ENCODE measurements at regions not wholly inside any gene's neighbourhood (a gene's known extent, or its start where the extent isn't known, plus 50 kb on each side); places are given as distances from the start of the nearest gene placed in this dataset.
"Not testable (repeated sequence)": the region's sequence is repeated elsewhere in the genome, so short reads cannot be mapped to it uniquely, and the experiment has no call there.

DNA sequence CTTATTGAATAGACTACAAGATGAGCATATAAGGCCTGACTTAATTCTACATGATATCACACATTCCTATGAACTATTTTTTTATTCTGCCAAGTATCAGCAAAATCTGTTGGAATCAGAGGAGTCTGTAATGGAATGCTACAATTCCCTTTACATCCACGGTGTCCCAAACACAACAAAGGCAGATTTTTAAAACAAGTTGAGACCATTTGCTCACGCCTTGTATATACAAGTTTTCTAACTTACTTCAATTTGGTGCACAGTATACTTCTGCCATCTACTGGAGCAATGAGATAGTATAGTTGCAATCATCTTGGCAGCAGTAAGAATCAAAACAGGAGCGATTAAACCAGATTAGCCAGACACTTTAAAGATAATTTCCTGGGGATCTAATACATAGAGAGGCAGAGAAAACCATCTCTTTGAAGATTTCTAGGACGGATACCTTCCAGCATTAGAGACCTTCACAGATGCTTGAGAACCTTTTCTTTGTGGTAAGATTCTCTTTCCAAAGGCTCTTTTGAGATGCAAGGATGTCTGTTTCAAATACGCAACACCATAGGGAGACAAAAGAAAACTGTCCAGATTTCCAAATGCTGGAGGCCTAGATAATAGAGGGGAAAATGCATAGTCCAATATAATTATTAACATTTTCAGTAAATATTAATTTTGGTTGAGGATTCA, 302.0 kb upstream of the MIR17HG start:
- Histone ChIP-seq H3K4me3 (ENCODE audit: insufficient read length, low read depth) (no peak overlapping the region), H3K9me3 (ENCODE audit: insufficient read depth, low read length) (no peaks in the 10 kb centered on the region), H3K9ac (ENCODE audit: insufficient read length, low read depth) (no peak overlapping the region), H3K4me1 (ENCODE audit: insufficient read depth, insufficient read length) (no peaks in the 10 kb centered on the region), H3K36me3 (ENCODE audit: insufficient read depth, insufficient read length, low read length) (no peaks in the 10 kb centered on the region), H3K27me3 (ENCODE audit: insufficient read depth, insufficient read length) (no peaks in the 10 kb centered on the region)
- TF ChIP-seq ZNF274 (IDR thresholded peaks at IDR 0.05; ENCODE audit: low read depth, low read length) (no peak), SUZ12 (IDR thresholded peaks at IDR 0.05; ENCODE audit: extremely low read depth, insufficient read depth, insufficient read length) (no peak), YY1 (IDR thresholded peaks at IDR 0.05; ENCODE audit: insufficient read depth, insufficient read length) (no peak)
- DNase-seq (ENCODE audit: low read depth, low spot score), result peak; percentile 6

DNA sequence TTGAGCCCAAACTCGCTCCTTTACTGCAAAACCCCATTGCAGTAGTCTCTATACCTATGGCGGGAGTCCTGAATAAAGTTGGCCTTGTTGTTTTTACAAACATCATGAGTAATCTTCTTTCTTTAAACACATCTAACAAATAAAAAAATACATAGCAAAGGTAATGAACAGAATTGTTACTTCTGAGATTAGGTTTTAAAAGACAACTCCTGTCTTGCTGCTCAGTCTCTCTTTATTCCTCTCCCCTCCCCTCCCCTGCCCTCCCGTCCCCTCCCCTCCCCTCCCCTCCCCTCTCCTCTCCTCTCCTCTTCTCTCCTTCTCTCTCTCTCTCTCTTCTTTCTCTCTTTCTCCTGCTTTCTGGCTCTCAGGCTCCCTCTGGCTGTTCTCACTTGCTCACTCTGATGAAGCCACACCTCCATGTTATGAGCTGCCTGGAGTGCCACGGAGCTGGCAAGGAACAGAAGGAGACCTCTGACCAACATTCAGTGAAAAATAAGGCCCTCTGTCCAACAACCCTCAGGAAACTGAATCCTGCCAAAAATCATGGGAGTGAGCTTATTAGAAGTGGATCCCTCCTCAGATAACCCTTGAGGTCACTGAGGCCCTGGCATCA, 300.7 kb upstream of the MIR17HG start:
- Histone ChIP-seq H3K9ac (ENCODE audit: insufficient read length, low read depth) (no peak overlapping the region), H3K4me3 (ENCODE audit: insufficient read length, low read depth) (no peak overlapping the region), H3K4me1 (ENCODE audit: insufficient read depth, insufficient read length) (no peaks in the 10 kb centered on the region), H3K9me3 (ENCODE audit: insufficient read depth, low read length) (no peaks in the 10 kb centered on the region), H3K36me3 (ENCODE audit: insufficient read depth, insufficient read length, low read length) (no peaks in the 10 kb centered on the region), H3K27me3 (ENCODE audit: insufficient read depth, insufficient read length) (no peaks in the 10 kb centered on the region)
- TF ChIP-seq YY1 (IDR thresholded peaks at IDR 0.05; ENCODE audit: insufficient read depth, insufficient read length), result no peak
- TF ChIP-seq ZNF274 (IDR thresholded peaks at IDR 0.05; ENCODE audit: low read depth, low read length), result no peak
- no peak for TF ChIP-seq SUZ12 (IDR thresholded peaks at IDR 0.05; ENCODE audit: extremely low read depth, insufficient read depth, insufficient read length)
- DNase-seq (ENCODE audit: low read depth, low spot score), result no peak

DNA sequence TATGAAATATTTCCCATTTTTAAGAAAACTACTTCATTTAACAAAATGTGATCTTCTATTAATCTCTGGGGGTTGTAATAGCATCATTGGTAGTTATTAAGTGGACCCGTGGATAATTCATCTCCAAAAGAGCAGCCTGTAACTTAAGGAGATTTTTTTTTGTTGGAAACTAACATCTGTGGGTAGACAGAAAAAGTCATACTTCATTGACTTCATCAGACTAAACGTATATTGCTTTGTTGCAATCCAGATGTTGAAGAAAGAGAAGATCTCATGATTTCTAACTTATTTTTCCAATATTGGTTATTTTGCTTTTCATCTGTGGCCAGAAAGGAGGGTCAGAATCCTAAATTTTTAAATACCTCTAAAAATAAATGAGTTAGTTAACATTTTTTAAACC, 296.5 kb upstream of the MIR17HG start:
- DNase-seq (ENCODE audit: low read depth, low spot score), result no peak
- H3K4me3 ChIP-seq (ENCODE audit: insufficient read length, low read depth), result no peak overlapping the region
- H3K9me3 ChIP-seq (ENCODE audit: insufficient read depth, low read length), result no peaks in the 10 kb centered on the region
- no peaks in the 10 kb centered on the region for H3K36me3 ChIP-seq (ENCODE audit: insufficient read depth, insufficient read length, low read length)
- H3K27me3 ChIP-seq (ENCODE audit: insufficient read depth, insufficient read length), result no peaks in the 10 kb centered on the region
- no peak overlapping the region for H3K9ac ChIP-seq (ENCODE audit: insufficient read length, low read depth)
- no peaks in the 10 kb centered on the region for H3K4me1 ChIP-seq (ENCODE audit: insufficient read depth, insufficient read length)
- TF ChIP-seq ZNF274 (IDR thresholded peaks at IDR 0.05; ENCODE audit: low read depth, low read length) (no peak), SUZ12 (IDR thresholded peaks at IDR 0.05; ENCODE audit: extremely low read depth, insufficient read depth, insufficient read length) (no peak), YY1 (IDR thresholded peaks at IDR 0.05; ENCODE audit: insufficient read depth, insufficient read length) (no peak)

DNA sequence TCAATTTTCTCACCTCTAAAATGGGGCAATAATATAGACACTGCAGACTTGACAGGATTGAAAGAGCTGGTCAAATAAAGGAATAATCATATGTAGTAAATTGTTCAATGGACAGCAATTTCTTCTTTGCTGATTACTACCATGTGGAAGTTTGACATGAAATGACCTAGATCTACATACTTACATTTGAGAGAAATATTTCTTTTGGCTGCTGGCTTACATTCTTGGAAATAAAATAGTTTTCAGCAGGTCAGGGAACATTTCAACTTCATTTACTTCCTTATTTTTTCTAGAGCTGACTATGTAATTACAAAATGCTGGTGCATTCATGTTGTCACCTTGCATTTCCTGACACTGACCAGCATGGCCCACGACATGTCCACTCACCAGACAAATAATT, 294.6 kb upstream of the MIR17HG start:
- no peaks in the 10 kb centered on the region for H3K9me3 ChIP-seq (ENCODE audit: insufficient read depth, low read length)
- no peak for DNase-seq (ENCODE audit: low read depth, low spot score)
- no peak overlapping the region for H3K9ac ChIP-seq (ENCODE audit: insufficient read length, low read depth)
- H3K36me3 ChIP-seq (ENCODE audit: insufficient read depth, insufficient read length, low read length), result no peaks in the 10 kb centered on the region
- H3K4me3 ChIP-seq (ENCODE audit: insufficient read length, low read depth), result no peak overlapping the region
- no peak for TF ChIP-seq YY1 (IDR thresholded peaks at IDR 0.05; ENCODE audit: insufficient read depth, insufficient read length)
- no peak for TF ChIP-seq SUZ12 (IDR thresholded peaks at IDR 0.05; ENCODE audit: extremely low read depth, insufficient read depth, insufficient read length)
- no peak for TF ChIP-seq ZNF274 (IDR thresholded peaks at IDR 0.05; ENCODE audit: low read depth, low read length)
- H3K27me3 ChIP-seq (ENCODE audit: insufficient read depth, insufficient read length), result no peaks in the 10 kb centered on the region
- no peaks in the 10 kb centered on the region for H3K4me1 ChIP-seq (ENCODE audit: insufficient read depth, insufficient read length)

DNA sequence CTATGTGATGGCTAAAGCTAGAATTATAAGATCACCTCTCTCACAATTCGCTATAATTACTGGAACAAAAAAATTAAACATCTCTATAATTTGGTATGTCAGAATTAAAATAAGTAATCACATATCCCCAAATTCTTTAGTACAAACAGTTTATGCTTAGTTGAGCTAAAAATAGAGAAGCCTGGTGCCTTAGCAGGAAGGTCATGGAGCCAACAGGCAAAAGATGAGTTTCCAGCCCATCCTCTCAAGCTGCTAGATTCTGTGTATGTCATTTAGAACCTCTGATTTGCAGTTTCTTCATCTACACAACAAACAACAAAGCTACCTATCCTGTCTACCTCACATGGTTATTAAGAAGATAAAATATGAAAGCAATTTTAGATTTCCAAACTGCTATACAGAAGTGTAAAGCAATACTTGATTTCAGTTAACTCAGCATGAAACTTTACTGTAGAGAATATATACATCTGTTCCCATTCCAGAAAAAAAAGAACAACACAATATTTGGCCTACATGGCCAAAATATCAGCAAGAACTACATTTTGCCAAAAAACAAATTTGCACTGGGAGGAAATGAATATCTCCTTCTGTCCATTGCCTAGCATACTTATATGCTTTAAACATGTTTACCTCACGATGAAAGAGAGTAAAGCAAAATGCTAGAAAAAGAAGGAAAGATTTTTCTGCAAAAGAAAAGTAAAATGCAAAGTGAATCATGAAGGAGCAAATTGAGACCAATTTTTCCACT, 294.0 kb upstream of the MIR17HG start:
- Histone ChIP-seq H3K27me3 (ENCODE audit: insufficient read depth, insufficient read length) (no peaks in the 10 kb centered on the region), H3K4me3 (ENCODE audit: insufficient read length, low read depth) (no peak overlapping the region), H3K36me3 (ENCODE audit: insufficient read depth, insufficient read length, low read length) (no peaks in the 10 kb centered on the region), H3K9ac (ENCODE audit: insufficient read length, low read depth) (no peak overlapping the region), H3K4me1 (ENCODE audit: insufficient read depth, insufficient read length) (no peaks in the 10 kb centered on the region), H3K9me3 (ENCODE audit: insufficient read depth, low read length) (no peaks in the 10 kb centered on the region)
- no peak for DNase-seq (ENCODE audit: low read depth, low spot score)
- no peak for TF ChIP-seq SUZ12 (IDR thresholded peaks at IDR 0.05; ENCODE audit: extremely low read depth, insufficient read depth, insufficient read length)
- no peak for TF ChIP-seq ZNF274 (IDR thresholded peaks at IDR 0.05; ENCODE audit: low read depth, low read length)
- no peak for TF ChIP-seq YY1 (IDR thresholded peaks at IDR 0.05; ENCODE audit: insufficient read depth, insufficient read length)

DNA sequence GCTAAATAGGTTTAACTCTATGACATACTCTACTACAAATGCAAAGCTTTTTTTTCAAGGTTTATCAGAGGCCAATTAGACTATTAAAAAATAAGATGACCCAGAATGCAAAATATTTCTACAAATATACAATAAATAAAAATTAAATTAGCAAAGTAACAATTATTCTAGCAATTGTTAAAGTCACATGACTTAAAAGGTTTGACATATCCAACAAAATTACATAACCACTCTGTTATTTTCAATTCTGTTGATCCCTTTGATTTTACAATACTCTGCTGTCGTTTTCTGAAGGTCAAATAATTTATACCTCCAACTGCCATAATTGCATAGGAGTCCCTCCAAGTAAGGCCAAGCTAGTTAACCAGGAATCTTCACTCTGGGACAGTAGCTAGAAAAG, 292.6 kb upstream of the MIR17HG start:
- no peaks in the 10 kb centered on the region for H3K4me1 ChIP-seq (ENCODE audit: insufficient read depth, insufficient read length)
- H3K27me3 ChIP-seq (ENCODE audit: insufficient read depth, insufficient read length), result no peaks in the 10 kb centered on the region
- no peak overlapping the region for H3K9ac ChIP-seq (ENCODE audit: insufficient read length, low read depth)
- no peaks in the 10 kb centered on the region for H3K36me3 ChIP-seq (ENCODE audit: insufficient read depth, insufficient read length, low read length)
- DNase-seq (ENCODE audit: low read depth, low spot score), result no peak
- TF ChIP-seq ZNF274 (IDR thresholded peaks at IDR 0.05; ENCODE audit: low read depth, low read length) (no peak), SUZ12 (IDR thresholded peaks at IDR 0.05; ENCODE audit: extremely low read depth, insufficient read depth, insufficient read length) (no peak), YY1 (IDR thresholded peaks at IDR 0.05; ENCODE audit: insufficient read depth, insufficient read length) (no peak)
- no peaks in the 10 kb centered on the region for H3K9me3 ChIP-seq (ENCODE audit: insufficient read depth, low read length)
- H3K4me3 ChIP-seq (ENCODE audit: insufficient read length, low read depth), result no peak overlapping the region

DNA sequence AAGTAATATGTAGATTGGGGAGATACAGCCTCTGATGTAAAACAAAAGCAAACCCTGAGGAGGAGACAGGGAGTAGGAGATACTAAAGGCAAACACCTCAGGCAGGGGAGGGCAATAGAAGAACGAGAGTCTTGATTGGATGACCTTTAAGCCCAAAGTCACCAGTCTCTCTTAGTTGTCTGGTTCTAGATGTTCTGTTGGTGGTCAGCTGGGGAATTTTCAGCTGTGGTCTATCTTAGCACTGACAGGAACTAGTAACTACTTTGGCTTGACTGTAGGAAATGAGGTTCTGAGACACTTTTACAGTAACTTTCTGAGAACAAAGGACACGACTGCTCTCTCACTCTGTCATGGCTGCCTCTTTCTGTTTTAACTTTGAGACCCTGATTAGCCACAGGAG, 290.7 kb upstream of the MIR17HG start:
- Histone ChIP-seq H3K4me3 (ENCODE audit: insufficient read length, low read depth) (no peak overlapping the region), H3K4me1 (ENCODE audit: insufficient read depth, insufficient read length) (no peaks in the 10 kb centered on the region), H3K9me3 (ENCODE audit: insufficient read depth, low read length) (no peaks in the 10 kb centered on the region), H3K9ac (ENCODE audit: insufficient read length, low read depth) (no peak overlapping the region), H3K36me3 (ENCODE audit: insufficient read depth, insufficient read length, low read length) (no peaks in the 10 kb centered on the region), H3K27me3 (ENCODE audit: insufficient read depth, insufficient read length) (no peaks in the 10 kb centered on the region)
- TF ChIP-seq SUZ12 (IDR thresholded peaks at IDR 0.05; ENCODE audit: extremely low read depth, insufficient read depth, insufficient read length), result no peak
- no peak for TF ChIP-seq YY1 (IDR thresholded peaks at IDR 0.05; ENCODE audit: insufficient read depth, insufficient read length)
- no peak for TF ChIP-seq ZNF274 (IDR thresholded peaks at IDR 0.05; ENCODE audit: low read depth, low read length)
- no peak for DNase-seq (ENCODE audit: low read depth, low spot score)

DNA sequence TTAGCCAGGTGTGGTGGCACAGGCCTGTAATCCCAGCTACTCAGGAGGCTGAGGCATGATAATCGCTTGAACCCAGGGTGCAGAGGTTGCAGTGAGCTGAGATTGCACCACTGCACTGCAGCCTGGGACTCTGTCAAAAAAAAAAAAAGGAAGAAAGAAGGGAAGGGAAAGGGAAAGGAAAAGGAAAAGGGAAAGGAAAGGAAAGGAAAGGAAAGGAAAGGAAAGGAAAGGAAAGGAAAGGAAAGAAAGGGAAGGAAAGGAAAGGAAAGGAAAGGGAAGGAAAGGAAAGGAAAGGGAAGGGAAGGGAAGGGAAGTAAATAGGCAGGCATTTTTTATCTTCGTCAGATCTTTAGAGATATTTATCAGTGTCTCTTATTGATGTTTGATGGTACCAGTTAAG, 290.0 kb upstream of the MIR17HG start:
- not testable (repeated sequence) for H3K9me3 ChIP-seq (ENCODE audit: insufficient read depth, low read length); H3K4me3 ChIP-seq (ENCODE audit: insufficient read length, low read depth); H3K36me3 ChIP-seq (ENCODE audit: insufficient read depth, insufficient read length, low read length); H3K27me3 ChIP-seq (ENCODE audit: insufficient read depth, insufficient read length); H3K4me1 ChIP-seq (ENCODE audit: insufficient read depth, insufficient read length); H3K9ac ChIP-seq (ENCODE audit: insufficient read length, low read depth); DNase-seq (ENCODE audit: low read depth, low spot score)
